ENCODE measurements at regions not wholly inside any gene's neighbourhood (a gene's known extent, or its start where the extent isn't known, plus 50 kb on each side); places are given as distances from the start of the nearest gene placed in this dataset.

GRCh38 chr5:112630246-112631009 is 107.3 kb upstream of the APC start:
- FAIRE-seq = peak; percentile 79

DNA sequence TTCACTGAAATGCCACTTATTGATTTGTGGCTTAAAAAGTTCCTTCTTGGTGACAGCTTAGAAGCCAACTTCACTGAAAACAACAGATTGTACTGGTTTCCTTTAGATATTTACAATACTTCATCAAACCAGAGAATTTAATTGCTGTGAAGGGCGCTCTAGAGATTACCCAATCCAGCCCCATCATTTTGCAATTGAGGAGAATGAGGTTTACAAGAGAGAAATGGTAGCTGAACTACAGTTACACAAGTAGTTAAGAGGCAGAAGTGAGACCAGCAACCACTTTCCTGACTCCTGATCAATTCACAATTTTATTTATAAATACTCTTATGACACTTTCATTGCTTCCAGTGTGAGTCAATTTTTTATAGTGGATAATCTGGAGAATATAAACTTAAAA is 103.5 kb upstream of the APC start:
- no peak for FAIRE-seq

GRCh38 chr5:112634796-112635195 is 102.9 kb upstream of the APC start:
- no peak for FAIRE-seq

- no peak for FAIRE-seq
Observed at GRCh38 chr5:112635276-112635675, 102.4 kb upstream of the APC start.

- no peak for FAIRE-seq
Observed at GRCh38 chr5:112635771-112636731, 101.6 kb upstream of the APC start.

GRCh38 chr5:112636751-112637150 is 100.9 kb upstream of the APC start:
- no peak for FAIRE-seq

DNA sequence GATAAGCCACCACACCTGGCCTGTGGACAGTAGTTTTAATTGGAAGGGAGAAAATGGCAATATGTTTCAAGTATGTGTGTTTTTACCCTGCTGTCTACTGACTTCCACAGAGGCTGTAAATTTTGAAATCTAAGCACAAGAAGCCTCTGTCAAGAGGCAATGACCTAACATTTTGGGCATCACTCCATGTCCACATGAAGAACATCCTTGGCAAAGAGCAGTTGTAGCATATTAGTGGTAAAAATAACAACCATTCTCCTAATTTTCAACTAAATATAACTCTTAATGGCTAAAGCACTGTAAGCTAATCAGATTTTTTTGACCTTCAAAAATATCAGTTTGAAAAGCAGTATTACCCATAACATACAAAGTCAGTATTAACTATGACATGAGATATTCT is 100.3 kb upstream of the APC start:
- no peak for FAIRE-seq

DNA sequence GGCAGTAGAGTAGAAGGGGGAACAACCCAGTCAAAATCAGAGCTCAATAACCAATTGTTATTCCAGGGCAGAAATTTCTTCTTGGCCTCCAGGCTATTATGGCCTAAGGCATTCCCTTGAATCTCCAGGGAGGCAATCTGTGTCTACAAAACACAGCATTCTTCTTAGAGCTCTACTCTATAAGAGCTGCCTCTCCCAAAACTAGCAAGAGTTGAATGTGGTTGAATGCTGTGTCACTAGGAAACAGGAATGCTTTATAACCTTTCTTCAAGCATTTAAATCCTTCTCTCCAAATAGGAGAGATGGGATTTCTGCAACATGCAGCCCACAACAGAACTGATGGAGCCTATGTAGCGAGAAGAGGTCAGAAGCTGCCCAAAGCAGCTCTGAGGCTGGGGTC is 97.1 kb upstream of the APC start:
- FAIRE-seq = no peak

DNA sequence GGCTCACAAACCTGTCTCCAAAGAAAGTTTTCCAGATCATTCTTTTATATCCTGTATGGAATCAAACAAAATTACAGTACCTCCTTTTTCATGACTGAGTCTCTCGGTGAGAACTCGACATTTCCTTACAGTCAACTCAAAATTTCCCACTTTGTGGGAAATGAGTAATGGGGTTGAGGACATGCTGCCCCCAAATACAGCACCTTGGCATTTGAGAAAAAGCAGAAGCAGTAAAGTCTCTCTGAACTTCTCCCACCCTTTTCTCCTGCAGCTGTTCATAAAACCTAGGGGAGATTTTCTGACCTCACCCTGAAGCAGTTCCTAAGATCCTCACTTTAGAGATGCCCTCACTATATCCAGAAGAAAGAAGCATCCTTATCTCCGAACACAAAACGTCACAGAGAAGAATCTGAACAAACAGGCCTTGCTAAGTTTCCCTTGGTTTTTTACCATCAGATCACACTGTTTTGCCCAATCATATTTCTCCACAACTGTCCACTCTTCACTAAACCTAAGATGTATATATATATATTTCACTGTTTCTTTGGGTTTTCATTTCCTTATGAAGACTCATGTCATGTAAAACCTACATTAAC is 96.1 kb upstream of the APC start:
- no peak for FAIRE-seq

DNA sequence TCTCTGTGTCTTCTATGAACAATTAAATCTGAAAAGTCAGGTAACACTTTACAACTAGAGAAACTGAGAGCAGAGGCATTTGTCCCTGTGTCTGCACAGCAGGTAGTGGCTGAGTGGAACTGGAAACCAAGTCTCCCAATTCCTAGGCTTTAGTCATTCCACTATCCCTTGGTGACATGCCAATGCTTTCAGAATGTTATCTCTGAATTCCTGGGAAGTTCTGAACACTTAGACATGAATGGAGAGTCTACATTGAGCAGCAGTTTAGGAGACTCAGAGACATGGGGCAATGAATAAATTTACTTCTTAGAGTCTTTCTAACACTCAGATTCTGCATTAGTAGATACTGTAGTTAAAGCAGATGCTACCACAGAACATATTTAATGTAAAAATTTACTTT is 94.8 kb upstream of the APC start:
- no peak for FAIRE-seq

GRCh38 chr5:112643339-112643971 is 94.2 kb upstream of the APC start:
- no peak for FAIRE-seq

- no peak for FAIRE-seq
Observed at GRCh38 chr5:112646139-112646936, 91.3 kb upstream of the APC start.

DNA sequence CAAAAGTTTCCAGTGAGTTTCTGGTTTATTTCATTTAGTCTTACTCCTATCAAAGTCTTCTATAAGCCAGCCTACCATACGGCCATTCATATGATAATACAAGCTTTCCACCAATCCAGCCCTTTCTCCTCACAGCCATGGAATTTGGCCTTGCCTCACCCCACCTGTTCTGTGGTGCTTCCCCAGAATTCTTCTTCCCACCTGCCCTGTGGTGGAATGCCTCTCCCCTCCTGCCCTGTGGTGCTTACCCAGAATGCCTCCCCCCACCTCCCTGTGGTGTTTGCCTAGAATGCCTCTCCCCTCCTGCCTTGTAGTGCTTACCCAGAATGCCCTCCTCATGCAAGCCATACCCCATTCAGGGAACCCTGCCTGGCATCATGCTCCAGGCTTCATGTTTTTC is 90.3 kb upstream of the APC start:
- FAIRE-seq = no peak

DNA sequence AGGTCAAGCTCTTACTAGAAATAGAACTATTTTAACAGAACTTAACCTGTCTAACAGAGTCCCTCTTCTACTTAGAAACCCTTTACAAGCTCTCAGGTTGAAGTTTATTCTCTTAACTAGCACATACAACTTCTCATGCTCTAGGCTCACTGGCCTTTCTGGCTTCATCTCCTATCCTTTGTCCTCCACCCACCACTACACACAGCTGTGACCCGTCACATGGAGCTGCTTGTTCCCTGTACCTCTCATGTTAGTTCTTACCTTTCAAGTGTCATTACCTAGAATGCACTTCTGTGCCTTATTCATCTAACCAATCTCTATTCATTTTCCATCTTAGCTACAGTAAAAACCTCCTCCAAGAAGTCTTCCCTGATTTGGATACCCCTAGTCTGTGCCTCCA is 89.4 kb upstream of the APC start:
- no peak for FAIRE-seq

- FAIRE-seq = no peak
Observed at GRCh38 chr5:112649882-112650281, 87.8 kb upstream of the APC start.

GRCh38 chr5:112653638-112654205 is 84.0 kb upstream of the APC start:
- no peak for FAIRE-seq

DNA sequence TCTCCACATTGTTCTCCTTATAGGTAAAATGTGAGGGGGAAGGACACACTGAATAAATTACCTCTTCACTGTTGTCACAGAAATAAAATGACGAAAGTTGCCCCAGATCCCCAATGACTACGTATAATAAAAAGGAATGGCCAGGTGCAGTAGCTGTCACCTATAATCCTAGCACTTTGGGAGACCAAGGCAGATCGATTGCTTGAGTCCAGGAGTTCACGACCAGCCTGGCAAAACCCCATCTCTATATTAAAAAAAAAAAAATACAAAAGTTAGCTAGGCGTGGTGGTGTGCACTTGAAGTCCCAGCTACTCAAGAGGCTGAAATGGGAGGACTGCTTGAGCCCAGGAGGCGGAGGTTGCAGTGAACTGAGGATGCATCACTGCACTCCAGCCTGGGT is 82.2 kb upstream of the APC start:
- FAIRE-seq = no peak

DNA sequence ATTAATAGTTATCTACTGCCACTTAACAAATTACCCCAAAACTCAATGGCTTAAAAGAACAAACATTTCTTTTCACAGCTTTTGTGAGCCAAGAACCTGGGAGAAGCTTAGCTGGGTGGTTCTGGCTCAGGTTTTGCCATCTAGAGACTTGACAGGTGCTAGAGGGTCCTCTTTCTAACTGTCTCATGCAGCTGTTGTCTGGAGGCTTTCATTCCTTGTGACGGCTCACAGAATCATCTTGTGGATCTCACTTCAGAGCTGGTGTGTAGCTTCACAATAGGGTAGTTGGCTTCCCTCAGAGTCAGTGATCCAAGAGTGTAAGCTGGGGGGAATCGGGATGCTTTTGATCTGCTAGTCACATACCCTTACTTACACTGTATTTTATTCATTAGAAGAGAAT is 81.2 kb upstream of the APC start:
- no peak for FAIRE-seq

DNA sequence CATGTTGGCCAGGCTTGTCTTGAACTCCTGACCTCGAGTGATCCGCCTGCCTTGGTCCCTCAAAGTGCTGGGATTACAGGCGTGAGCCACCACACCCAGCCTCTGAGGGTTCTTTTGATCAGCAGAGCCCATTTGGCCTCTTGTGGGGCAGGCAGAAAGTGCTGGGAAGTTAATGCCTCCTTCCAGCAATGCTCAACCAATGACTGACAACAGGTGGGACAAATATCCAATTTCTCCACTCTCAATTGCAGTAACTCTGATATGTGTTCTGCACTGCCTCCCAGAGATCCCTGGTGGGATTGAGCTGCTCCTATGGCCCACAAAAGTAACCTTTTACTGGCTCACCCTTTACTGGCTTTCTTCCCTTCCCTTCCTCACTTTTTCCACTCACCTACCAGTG is 79.9 kb upstream of the APC start:
- FAIRE-seq = no peak

DNA sequence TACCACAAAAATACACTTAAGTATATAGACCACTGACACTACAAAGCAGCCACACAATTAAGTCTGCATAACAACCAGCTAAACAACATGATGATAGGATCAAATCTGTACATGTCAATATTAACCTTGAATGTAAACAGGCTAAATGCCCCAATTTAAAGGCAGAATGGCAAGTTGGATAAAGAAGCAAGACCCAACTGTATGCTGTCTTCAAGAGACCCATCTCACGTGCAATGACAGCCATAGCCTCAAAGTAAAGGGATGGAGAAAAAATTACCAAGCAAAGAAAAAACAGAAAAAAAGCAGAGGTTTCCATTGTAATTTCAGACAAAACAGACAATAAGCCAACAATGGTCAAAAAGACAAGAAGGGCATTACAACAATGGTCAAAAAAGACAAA is 77.3 kb upstream of the APC start:
- FAIRE-seq = no peak

GRCh38 chr5:112663146-112663545 is 74.5 kb upstream of the APC start:
- FAIRE-seq = no peak

GRCh38 chr5:112668016-112668415 is 69.7 kb upstream of the APC start:
- FAIRE-seq = no peak

Data from islet of Langerhans (tissue), 1 donor.